Psoas muscle (tissue), 7 donors: ENCODE measurements at regions not wholly inside any gene's neighbourhood (a gene's known extent, or its start where the extent isn't known, plus 50 kb on each side); places are given as distances from the start of the nearest gene placed in this dataset.

Experiments used
- ATAC-seq, 4 donors: fragments of 200-7000 bp; cut with Tn5 transposase; one replicate each; pipeline ENCODE4 v1.9.1; 2020; ENCODE audit warnings: moderate library complexity in 3 of 4, mild to moderate bottlenecking in 2 of 4
- DNase-seq, 2 donors: peaks; one replicate each; pipeline ENCODE4 v3.0.0-alpha.2; 2020
- H3K27ac ChIP-seq: fragments of 200-600 bp; one replicate; pipeline ENCODE4 v1.8.0; 2022
- H3K27me3 ChIP-seq, 3 donors: fragments of 200-600 bp in 1 of 3; one replicate each; pipeline versions ENCODE4 v1.6.1 to v1.8.0; 2013 to 2022; ENCODE audit warnings: low read length in 2 of 3, mild to moderate bottlenecking in 2 of 3, moderate library complexity in 1 of 3; ENCODE audit not compliant: insufficient read depth in 3 of 3
- H3K36me3 ChIP-seq, 2 donors: fragments of 200-600 bp in 1 of 2; one replicate each; pipeline versions ENCODE4 v1.6.1 to v1.8.0; 2013 to 2022; ENCODE audit warnings: low read depth in 1 of 2, mild to moderate bottlenecking in 1 of 2, moderate library complexity in 1 of 2; ENCODE audit not compliant: insufficient read depth in 1 of 2
- H3K4me1 ChIP-seq: fragments of 200-600 bp; one replicate; pipeline ENCODE4 v1.8.0; 2022
- H3K4me3 ChIP-seq: fragments of 200-600 bp; one replicate; pipeline ENCODE4 v1.8.0; 2022; ENCODE audit warnings: mild to moderate bottlenecking
- H3K9me3 ChIP-seq: fragments of 200-600 bp; one replicate; pipeline ENCODE4 v1.8.0; 2022
- WGBS, 3 donors: extraction: QIAGEN DNeasy Blood & Tissue Kit; methylation state at CpG; one replicate each; pipeline versions ENCODE4 v1.1.6 to v1.1.7; 2013; 5-methylcytosine and 5-hydroxymethylcytosine counted together
- intact Hi-C, 2 donors: fragments of 100-400 bp; cut with DNase I; formaldehyde crosslinking; loops; one replicate each; pipeline versions ENCODE4 v1.11.0 to v1.14.2; 2022
- TF ChIP-seq, protein P1 (sequence below): fragments of 200-600 bp; IDR thresholded peaks from one replicate; pipeline ENCODE4 v1.8.0; 2022; ENCODE audit warnings: antibody characterized with exemption
- donor health status: healthy with polysubstance abuse.
- donor health status: DM: no; HTN: no; CAD: no; lungs with moderate emphysema.
- donor health status: Bipolar disorder and iron deficiency.
- donor health status: healthy.
- donor health status: DM: yes; HTN: yes; CAD: no.
- donor health status: DM: no; HTN: no; CAD: no.
- donor health status: DM: yes; HTN: yes; CAD: no.

GRCh38 chr2:184201246-184201645 lies 397.1 kb upstream of the ZNF804A start:
- H3K36me3 ChIP-seq = no peaks in the 10 kb centered on the region
- H3K27me3 ChIP-seq = no peaks in the 10 kb centered on the region
- H3K27ac ChIP-seq = no peak overlapping the region
- TF ChIP-seq, protein P1, sequence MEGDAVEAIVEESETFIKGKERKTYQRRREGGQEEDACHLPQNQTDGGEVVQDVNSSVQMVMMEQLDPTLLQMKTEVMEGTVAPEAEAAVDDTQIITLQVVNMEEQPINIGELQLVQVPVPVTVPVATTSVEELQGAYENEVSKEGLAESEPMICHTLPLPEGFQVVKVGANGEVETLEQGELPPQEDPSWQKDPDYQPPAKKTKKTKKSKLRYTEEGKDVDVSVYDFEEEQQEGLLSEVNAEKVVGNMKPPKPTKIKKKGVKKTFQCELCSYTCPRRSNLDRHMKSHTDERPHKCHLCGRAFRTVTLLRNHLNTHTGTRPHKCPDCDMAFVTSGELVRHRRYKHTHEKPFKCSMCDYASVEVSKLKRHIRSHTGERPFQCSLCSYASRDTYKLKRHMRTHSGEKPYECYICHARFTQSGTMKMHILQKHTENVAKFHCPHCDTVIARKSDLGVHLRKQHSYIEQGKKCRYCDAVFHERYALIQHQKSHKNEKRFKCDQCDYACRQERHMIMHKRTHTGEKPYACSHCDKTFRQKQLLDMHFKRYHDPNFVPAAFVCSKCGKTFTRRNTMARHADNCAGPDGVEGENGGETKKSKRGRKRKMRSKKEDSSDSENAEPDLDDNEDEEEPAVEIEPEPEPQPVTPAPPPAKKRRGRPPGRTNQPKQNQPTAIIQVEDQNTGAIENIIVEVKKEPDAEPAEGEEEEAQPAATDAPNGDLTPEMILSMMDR = no peak
- WGBS, 3 donors = 95 to 99% (median 96%) methylated on average over 2 of the region's 2 CpGs
- intact Hi-C loops = no loop called here
- DNase-seq (no peak), ATAC-seq (no peak)
- no peaks in the 10 kb centered on the region for H3K9me3 ChIP-seq
- H3K4me3 ChIP-seq = no peak overlapping the region
- no peaks in the 10 kb centered on the region for H3K4me1 ChIP-seq

DNA sequence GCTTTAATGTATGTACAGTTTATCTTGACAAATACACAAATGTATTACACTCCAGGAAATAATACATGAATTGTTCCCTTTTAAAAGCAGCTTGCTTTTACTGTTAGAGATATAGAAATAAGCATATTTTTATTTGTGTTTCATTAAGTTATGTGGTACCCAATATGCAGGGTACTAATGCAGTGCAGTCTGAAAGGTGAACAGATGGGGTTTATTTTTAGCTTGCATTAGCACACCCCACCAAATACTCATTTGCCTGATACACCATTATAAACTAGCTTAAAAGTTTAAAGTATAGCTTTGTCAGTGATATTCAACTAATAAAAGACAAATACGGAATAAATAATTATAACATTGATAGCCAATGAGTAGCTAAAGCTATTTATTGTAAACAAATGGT lies 394.7 kb upstream of the ZNF804A start:
- H3K9me3 ChIP-seq = no peaks in the 10 kb centered on the region
- TF ChIP-seq, protein P1 = no peak
- H3K27me3 ChIP-seq = no peaks in the 10 kb centered on the region
- H3K4me1 ChIP-seq = no peaks in the 10 kb centered on the region
- intact Hi-C loops = no loop called here
- H3K36me3 ChIP-seq = no peaks in the 10 kb centered on the region
- no peak overlapping the region for H3K4me3 ChIP-seq
- DNase-seq (no peak), ATAC-seq (no peak)
- H3K27ac ChIP-seq = no peak overlapping the region
- WGBS, 3 donors = 92 to 95% (median 93%) methylated on average over 1 of the region's 1 CpG

DNA sequence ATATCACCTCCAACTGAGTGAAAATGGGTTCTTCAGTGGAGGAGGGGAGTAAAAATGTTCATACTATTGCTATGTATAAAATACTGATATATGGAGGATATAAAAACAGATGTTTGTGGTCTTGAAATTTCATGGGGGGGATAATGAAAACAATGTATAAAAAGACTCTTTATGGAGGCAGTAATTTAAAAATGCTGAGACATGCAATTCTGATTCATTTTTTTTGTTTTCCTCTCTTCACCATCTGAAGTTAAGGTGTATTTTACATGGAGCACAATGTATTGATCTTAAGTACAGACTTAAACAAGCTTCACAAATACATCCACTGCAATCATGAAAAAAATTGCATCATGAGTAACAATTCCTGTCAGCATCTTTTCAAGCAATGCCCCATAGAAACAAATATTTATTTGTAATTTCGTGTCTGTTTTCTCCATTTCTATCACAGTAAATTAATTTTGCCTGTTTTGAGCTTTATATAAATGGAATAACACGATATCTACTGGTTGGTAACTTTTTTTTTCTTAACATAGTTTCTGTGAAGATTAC lies 393.2 kb upstream of the ZNF804A start:
- TF ChIP-seq, protein P1 = no peak
- 63 to 70% (median 70%) methylated on average over 2 of the region's 2 CpGs for WGBS, 3 donors
- no peaks in the 10 kb centered on the region for H3K27me3 ChIP-seq
- no peaks in the 10 kb centered on the region for H3K4me1 ChIP-seq
- no peak overlapping the region for H3K27ac ChIP-seq
- no peak overlapping the region for H3K4me3 ChIP-seq
- no peaks in the 10 kb centered on the region for H3K36me3 ChIP-seq
- H3K9me3 ChIP-seq = no peaks in the 10 kb centered on the region
- intact Hi-C loops = no loop called here
- no peak for ATAC-seq
- DNase-seq = no peak

GRCh38 chr2:184206045-184206444 lies 392.3 kb upstream of the ZNF804A start:
- Histone ChIP-seq H3K27me3 (no peaks in the 10 kb centered on the region), H3K9me3 (no peaks in the 10 kb centered on the region), H3K4me3 (no peak overlapping the region), H3K27ac (no peak overlapping the region), H3K36me3 (no peaks in the 10 kb centered on the region), H3K4me1 (no peaks in the 10 kb centered on the region)
- intact Hi-C loops = no loop called here
- DNase-seq (no peak), ATAC-seq (no peak)
- 77 to 89% (median 84%) methylated on average over 2 of the region's 2 CpGs for WGBS, 3 donors
- TF ChIP-seq, protein P1 = no peak

DNA sequence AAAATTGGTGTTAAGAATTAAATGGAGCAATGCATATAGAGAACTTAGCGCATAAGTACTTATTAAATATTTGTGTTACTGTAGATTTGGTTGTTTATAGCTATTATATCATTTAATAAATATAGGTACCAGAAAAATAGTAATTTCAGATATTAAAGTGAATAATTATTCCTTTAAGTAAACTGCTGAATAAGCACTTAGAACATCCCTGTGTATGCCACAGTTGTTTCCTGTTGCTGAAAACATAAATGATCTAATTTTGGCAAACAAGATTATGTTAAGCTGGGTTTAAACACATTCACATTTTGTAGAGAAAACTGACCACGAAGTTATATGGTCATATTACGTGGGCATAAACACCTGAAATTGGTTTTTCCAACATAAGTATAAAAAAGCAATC lies 388.0 kb upstream of the ZNF804A start:
- 73 to 76% (median 73%) methylated on average over 3 of the region's 3 CpGs for WGBS, 3 donors
- no peak for ATAC-seq
- Histone ChIP-seq H3K4me3 (no peak overlapping the region), H3K27ac (no peak overlapping the region), H3K4me1 (no peaks in the 10 kb centered on the region), H3K27me3 (no peaks in the 10 kb centered on the region), H3K36me3 (no peaks in the 10 kb centered on the region), H3K9me3 (no peaks in the 10 kb centered on the region)
- DNase-seq = no peak
- intact Hi-C loops = no loop called here
- TF ChIP-seq, protein P1 = no peak
